GM19455 (cell line): ENCODE measurements at regions not wholly inside any gene's neighbourhood (a gene's known extent, or its start where the extent isn't known, plus 50 kb on each side); places are given as distances from the start of the nearest gene placed in this dataset.

ENCODE experiments used
- ATAC-seq: cut with Tn5 transposase; IDR thresholded peaks from one replicate; pipeline ENCODE4 v1.9.1; 2021; ENCODE audit not compliant: unreplicated experiment

- ATAC-seq: no peak
Measured at GRCh38 chr12:118748478-118749380, 232.6 kb upstream of the SRRM4 start.

- ATAC-seq: no peak
Measured at GRCh38 chr12:118749646-118750045, 231.7 kb upstream of the SRRM4 start.

GRCh38 chr12:118750666-118751065 is 230.7 kb upstream of the SRRM4 start:
- ATAC-seq: no peak

- ATAC-seq: no peak
Measured at GRCh38 chr12:118751355-118751754, 230.0 kb upstream of the SRRM4 start.

GRCh38 chr12:118760623-118761022 is 220.7 kb upstream of the SRRM4 start:
- no peak for ATAC-seq

- no peak for ATAC-seq
Measured at GRCh38 chr12:118763234-118763633, 218.1 kb upstream of the SRRM4 start.

GRCh38 chr12:118773956-118774723 is 207.2 kb upstream of the SRRM4 start:
- no peak for ATAC-seq

GRCh38 chr12:118777504-118777903 is 203.8 kb upstream of the SRRM4 start:
- no peak for ATAC-seq

GRCh38 chr12:118778077-118778476 is 203.3 kb upstream of the SRRM4 start:
- ATAC-seq: no peak

- ATAC-seq: no peak
Measured at GRCh38 chr12:118780939-118781338, 200.4 kb upstream of the SRRM4 start.

GRCh38 chr12:118781692-118782091 is 199.6 kb upstream of the SRRM4 start:
- no peak for ATAC-seq

- no peak for ATAC-seq
Measured at GRCh38 chr12:118783703-118784102, 197.6 kb upstream of the SRRM4 start.

- ATAC-seq: no peak
Measured at GRCh38 chr12:118790578-118790977, 190.8 kb upstream of the SRRM4 start.

- no peak for ATAC-seq
Measured at GRCh38 chr12:118813778-118814357, 167.5 kb upstream of the SRRM4 start.

GRCh38 chr12:118816296-118816695 is 165.0 kb upstream of the SRRM4 start:
- ATAC-seq: no peak

- no peak for ATAC-seq
Measured at GRCh38 chr12:118821386-118821925, 159.9 kb upstream of the SRRM4 start.

GRCh38 chr12:118822512-118822911 is 158.8 kb upstream of the SRRM4 start:
- no peak for ATAC-seq

GRCh38 chr12:118827047-118827446 is 154.3 kb upstream of the SRRM4 start:
- no peak for ATAC-seq

- ATAC-seq: no peak
Measured at GRCh38 chr12:118827606-118828005, 153.7 kb upstream of the SRRM4 start.

GRCh38 chr12:118830296-118830695 is 151.0 kb upstream of the SRRM4 start:
- no peak for ATAC-seq

- no peak for ATAC-seq
Measured at GRCh38 chr12:118835926-118836325, 145.4 kb upstream of the SRRM4 start.
